RWPE1 (cell line): ENCODE measurements at regions not wholly inside any gene's neighbourhood (a gene's known extent, or its start where the extent isn't known, plus 50 kb on each side); places are given as distances from the start of the nearest gene placed in this dataset.
A peak's percentile ranks its signal among the peaks of the same experiment; 100 is the strongest.

Experiments
- CTCF ChIA-PET: fragments of 350-600 bp; sonication (Branson Sonifier 250); formaldehyde crosslinking; extraction: SDS; loops from one replicate; lab custom pipeline; 2021; lab: Yijun Ruan, JAX
- POLR2A ChIA-PET: fragments of 400-600 bp; formaldehyde crosslinking; extraction: SDS; loops from one replicate; lab custom pipeline; 2020; ENCODE audit warnings: antibody characterized with exemption; ENCODE audit not compliant: low non-redundant PET; lab: Yijun Ruan, JAX
- DNase-seq: peaks from one replicate; pipeline ENCODE4 v3.0.0; 2012; ENCODE audit warnings: low spot score
- H3K27ac ChIP-seq: fragments of 450-650 bp; 2 replicates; pipeline ENCODE4 v1.5.1; 2017
- TF ChIP-seq, protein P1 (sequence below): fragments of 450-650 bp; conservative IDR thresholded peaks from 2 replicates; pipeline ENCODE4 v1.5.1; 2017; ENCODE audit warnings: low read depth, mild to moderate bottlenecking

DNA sequence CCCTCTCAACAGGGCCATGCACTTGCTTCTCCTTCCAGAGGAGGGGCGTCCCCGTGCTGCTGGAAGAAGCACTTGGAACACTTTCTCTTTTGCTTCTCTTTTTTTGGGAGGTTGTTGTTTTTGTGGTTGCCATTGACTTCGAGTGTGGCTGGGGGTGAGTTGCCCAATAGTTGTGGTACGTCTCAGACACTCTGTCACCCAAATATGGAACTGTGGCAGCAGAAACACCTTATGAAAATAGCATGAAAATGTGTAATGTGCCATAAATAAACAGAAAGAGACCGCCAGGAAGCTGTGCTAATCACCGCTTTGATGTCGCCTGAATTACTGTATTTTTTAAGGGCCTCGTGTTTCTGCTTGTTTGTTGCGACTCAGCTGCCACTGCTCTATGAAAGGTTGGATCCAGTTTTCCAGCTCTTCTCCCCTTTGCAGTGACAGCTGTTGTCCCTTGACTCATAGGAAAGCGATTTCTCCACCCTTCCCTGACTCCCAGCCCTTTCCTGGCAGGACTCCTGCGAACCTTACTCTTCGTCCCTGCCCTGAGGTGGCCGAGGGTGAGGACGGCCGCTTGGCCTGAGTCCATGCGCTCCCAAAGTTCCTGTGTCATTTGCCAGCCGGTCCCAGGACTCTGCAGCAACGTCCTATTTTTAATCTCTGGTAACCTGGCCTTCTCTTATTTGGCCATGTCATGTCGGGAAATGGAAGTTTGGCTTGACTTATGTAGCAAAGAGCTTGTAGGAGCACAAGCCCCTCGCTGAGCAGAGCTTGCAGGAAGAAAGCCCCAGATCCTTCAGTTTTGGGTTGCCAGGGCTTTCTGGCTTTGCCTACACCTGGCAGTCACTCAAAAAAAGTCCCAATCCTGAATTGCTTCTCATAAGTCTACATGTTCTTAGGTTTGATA lies 694.6 kb downstream of the QKI start:
- H3K27ac ChIP-seq, result peak overlapping the region; percentile 77
- POLR2A ChIA-PET, result no interaction called here
- CTCF ChIA-PET, result interaction anchor here (1.0 kb wide), 1 partner anchor 61 kb away, joined by 3 read pairs; no protein-coding TSS in a partner anchor
- TF ChIP-seq, protein P1, sequence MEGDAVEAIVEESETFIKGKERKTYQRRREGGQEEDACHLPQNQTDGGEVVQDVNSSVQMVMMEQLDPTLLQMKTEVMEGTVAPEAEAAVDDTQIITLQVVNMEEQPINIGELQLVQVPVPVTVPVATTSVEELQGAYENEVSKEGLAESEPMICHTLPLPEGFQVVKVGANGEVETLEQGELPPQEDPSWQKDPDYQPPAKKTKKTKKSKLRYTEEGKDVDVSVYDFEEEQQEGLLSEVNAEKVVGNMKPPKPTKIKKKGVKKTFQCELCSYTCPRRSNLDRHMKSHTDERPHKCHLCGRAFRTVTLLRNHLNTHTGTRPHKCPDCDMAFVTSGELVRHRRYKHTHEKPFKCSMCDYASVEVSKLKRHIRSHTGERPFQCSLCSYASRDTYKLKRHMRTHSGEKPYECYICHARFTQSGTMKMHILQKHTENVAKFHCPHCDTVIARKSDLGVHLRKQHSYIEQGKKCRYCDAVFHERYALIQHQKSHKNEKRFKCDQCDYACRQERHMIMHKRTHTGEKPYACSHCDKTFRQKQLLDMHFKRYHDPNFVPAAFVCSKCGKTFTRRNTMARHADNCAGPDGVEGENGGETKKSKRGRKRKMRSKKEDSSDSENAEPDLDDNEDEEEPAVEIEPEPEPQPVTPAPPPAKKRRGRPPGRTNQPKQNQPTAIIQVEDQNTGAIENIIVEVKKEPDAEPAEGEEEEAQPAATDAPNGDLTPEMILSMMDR, result no peak
- DNase-seq, result peak; percentile 75

DNA sequence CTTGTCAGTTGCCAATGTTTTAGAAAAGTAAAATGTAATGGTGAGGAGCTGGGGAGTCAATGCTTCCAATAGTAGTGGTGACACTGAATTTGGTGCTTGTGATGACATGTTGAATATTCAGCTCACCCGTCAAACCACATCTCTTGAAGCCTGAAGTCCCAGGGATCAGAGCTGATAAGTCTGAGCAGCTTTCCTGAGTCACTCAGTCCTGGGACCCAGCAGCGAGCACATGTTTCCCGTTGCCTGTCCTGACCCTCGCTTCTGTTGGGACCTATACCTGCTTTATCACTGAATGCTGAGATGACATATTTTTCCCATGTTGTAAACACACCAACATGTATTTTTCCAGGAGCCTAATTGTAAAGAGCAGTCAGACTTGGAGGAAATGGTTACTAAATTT lies 693.6 kb downstream of the QKI start:
- DNase-seq, result no peak
- peak overlapping the region; percentile 12; the same call in 1 of the 2 replicates for H3K27ac ChIP-seq
- TF ChIP-seq, protein P1, result no peak
- ChIA-PET POLR2A (no interaction called here), CTCF (no interaction called here)

DNA sequence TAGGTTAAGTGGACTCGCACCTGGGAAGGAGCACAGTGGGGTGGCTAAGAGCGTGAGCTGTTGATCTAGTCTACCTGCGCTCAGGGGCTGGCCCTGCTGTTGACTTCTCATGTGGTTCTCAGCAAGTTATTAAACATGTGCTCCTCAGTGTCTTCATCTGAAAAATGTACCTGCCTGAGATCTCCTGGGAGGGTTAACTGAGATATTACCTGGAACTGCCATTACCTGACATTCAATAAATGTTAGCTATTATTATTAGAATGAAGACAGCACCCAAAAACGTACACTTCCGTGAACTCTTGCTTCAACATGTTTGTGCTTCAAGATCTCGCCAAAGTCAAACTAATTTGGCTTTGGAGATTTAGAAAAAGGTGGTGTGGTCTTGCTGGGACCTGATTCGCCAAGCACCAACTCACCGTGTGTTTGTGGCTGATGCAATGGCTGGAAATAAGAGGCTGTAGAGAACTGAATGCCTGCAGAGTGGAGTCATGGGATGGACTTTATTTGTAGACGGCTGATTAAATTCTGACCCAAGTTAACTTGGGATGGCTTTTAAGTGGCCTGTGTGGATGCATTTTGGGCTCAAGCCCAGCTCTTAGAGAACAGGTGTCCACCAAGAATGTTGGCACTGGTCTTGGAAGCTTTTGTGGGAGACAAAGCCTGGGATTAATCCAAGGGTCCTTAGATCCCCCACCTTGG lies 692.9 kb downstream of the QKI start:
- TF ChIP-seq, protein P1, result no peak
- CTCF ChIA-PET, result no interaction called here
- no peak for DNase-seq
- H3K27ac ChIP-seq, result peak overlapping the region; percentile 12; the same call in 1 of the 2 replicates
- POLR2A ChIA-PET, result no interaction called here

DNA sequence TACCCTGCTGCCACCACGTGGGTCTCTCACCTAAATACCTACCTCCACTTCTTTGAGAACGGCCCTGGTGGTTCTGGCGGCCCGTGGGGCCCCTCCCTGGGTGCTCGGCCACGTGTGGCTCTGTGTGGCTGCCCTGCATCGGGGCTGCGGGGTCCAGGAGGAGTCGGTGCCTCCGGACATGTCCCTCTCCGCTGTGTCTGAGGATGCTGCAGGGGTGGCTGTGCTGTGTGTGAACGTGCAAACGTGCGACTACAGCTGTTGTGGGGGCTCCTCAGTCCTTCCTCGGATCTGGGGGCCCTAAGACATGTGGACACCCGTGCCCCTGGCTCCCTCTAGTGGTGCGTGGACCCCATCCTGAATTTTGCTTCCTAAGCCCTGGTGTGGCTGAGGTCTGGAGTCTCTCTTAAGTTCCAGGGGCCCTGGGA lies 691.8 kb downstream of the QKI start:
- CTCF ChIA-PET, result no interaction called here
- POLR2A ChIA-PET, result no interaction called here
- no peak overlapping the region for H3K27ac ChIP-seq
- DNase-seq, result no peak
- TF ChIP-seq, protein P1, result no peak; the same call in 1 of the 2 replicates

DNA sequence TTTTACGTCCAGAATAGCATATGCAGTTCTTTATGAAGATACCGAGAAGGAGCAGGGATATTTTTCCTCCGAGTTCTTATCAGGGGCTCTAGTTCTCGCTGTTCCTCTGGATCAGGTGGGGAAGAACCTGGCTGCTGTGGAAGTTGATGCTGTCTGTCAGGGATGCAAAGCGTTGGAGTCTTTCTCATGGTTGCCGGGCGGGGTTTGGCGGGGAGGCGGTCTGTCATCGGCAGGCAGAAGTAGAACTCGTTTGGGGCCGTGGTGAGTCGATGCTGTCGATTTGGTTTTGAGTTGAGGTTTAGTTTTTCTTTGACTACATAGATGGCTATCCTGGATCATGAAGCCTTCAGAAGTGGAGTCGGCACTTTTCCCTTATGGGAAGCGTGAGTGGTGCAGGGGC lies 691.2 kb downstream of the QKI start:
- no peak overlapping the region for H3K27ac ChIP-seq
- POLR2A ChIA-PET, result no interaction called here
- CTCF ChIA-PET, result interaction anchor here (0.6 kb wide), 1 partner anchor 71 kb away, joined by 3 read pairs; no protein-coding TSS in a partner anchor
- DNase-seq, result no peak
- TF ChIP-seq, protein P1, result no peak

DNA sequence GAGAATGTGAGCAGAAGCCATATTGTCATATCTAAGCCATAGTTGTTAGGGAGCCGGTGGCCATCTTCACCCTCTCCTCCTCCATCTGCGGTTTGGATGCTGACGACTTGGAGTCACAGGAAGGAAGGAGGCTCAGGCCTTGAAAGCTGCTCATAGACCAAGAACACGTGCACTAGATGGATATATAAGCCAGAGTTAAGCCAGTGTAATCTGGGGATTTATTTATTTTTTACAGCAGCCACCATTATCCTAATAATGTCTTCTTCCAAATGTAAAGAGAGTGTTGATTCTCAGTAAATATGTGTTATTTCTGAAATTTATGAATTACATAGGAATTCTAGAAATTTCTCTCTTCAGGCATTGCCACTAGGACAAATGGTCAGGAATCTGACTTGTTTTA lies 689.9 kb downstream of the QKI start:
- H3K27ac ChIP-seq, result no peak overlapping the region
- TF ChIP-seq, protein P1, result no peak
- DNase-seq, result no peak
- ChIA-PET POLR2A (no interaction called here), CTCF (no interaction called here)
